OCI-LY1 (cell line): ENCODE measurements at regions not wholly inside any gene's neighbourhood (a gene's known extent, or its start where the extent isn't known, plus 50 kb on each side); places are given as distances from the start of the nearest gene placed in this dataset.

Experiments
- CTCF ChIP-seq: fragments of 200-600 bp; sonication (generic), shearing (Covaris generic); IDR thresholded peaks from 2 replicates; pipeline ENCODE4 v1.5.1; 2017; ENCODE audit warnings: mild to moderate bottlenecking, antibody characterized with exemption, low read length, moderate library complexity, mixed read lengths
- EZH2 ChIP-seq: fragments of 200-600 bp; sonication (generic), shearing (Covaris generic); IDR thresholded peaks from 2 replicates; pipeline ENCODE4 v1.8.0; 2017; ENCODE audit warnings: borderline replicate concordance, mixed run types, mild to moderate bottlenecking, antibody characterized with exemption, low read length, moderate library complexity, mixed read lengths

GRCh38 chr2:23256643-23257042, 128.3 kb upstream of the KLHL29 start:
- TF ChIP-seq CTCF (no peak), EZH2 (no peak)
